Germinal center (tissue), 1 donor: ENCODE measurements at regions not wholly inside any gene's neighbourhood (a gene's known extent, or its start where the extent isn't known, plus 50 kb on each side); places are given as distances from the start of the nearest gene placed in this dataset.
"Not testable (repeated sequence)": the region's sequence is repeated elsewhere in the genome, so short reads cannot be mapped to it uniquely, and the experiment has no call there.

Experiments
- DNase-seq: peaks from one replicate; pipeline ENCODE4 v3.0.0; 2012; ENCODE audit warnings: mixed read lengths, low spot score

DNA sequence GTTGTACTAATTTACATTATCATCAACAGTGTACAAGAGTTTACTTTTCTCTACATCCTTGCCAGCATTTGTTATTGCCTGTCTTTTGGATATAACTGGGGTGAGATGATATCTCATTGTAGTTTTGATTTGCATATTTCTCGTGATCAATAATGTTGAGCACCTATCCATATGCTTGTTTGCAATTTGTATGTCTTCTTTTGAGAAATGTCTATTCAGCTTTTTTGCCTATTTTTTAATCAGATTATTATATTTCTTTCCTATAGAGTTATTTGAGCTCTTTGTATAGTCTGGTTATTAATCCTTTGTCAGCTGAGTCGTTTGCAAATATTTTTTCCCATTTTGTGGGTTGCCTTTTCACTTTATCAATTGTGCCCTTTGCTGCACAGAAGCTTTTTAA, 540.8 kb upstream of the SGO1 start:
- no peak for DNase-seq

DNA sequence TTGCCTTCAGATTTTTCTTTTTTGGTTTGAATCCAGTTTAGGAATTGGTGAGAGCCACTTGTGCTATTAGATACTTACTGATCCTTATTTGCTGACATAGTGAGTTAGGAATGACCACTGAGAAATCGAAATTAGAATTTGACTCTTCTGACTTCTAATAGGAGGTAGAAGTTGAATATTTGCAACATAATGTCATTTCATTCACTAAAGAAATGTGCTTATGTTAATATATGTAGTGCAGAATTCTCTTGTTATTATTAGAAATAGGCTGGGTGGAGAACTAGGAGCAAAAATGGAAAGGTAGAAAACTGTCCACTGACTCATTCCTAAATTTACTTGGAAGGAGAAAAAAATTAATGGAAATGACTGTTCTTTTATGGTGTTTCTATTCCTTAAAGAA, 538.2 kb upstream of the SGO1 start:
- no peak for DNase-seq

DNA sequence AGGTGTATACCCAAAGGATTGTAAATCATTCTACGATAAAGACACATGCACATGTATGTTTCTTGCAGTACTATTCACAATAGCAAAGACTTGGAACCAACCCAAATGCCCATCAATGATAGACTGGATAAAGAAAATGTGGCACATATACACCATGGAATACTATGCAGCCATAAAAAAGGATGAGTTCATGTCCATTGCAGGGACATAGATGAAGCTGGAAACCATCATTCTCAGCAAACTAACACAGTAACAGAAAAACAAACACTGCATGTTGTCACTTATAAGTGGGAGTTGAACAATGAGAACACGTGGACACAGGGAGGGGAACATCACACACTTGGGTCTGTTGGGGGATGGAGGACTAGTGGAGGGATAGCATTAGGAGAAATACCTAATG, 530.4 kb upstream of the SGO1 start:
- not testable (repeated sequence) for DNase-seq

DNA sequence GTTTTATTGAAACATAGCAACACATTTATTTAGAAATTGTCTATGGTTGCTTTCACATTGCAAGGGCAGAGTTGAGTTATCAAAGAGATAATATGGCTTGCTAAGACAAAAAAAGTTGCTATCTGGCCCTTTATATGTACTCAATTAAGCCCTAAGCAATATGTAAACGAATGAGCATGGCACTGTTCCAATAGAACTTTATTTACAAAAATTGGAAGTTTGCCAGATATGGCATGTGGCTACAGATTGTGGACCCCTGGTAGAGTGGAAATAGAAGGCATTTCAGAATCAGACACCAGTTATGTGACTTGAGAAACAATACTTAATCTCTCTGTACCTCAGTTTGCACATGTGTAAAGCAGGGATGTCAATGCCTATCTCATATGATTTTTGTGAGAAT, 515.6 kb upstream of the SGO1 start:
- DNase-seq: no peak

DNA sequence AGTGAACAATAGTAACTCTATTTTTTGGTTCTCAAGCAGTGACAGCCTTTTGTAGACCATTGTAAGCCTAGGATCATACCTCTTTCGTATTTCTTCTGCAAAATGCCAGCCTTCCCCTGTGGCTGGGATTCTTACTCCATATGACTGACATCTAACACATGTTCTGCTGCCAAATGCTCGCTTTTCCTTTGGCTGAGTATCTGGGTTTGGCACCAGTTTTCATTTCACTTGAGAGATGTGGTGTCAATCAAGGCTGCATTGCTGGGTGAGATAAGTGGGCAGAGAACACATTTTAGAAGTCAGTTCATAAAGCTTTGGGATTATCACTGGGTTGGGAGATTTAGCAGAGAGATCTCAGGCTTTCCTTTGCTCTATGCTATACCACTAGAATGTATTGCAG, 514.7 kb upstream of the SGO1 start:
- no peak for DNase-seq

DNA sequence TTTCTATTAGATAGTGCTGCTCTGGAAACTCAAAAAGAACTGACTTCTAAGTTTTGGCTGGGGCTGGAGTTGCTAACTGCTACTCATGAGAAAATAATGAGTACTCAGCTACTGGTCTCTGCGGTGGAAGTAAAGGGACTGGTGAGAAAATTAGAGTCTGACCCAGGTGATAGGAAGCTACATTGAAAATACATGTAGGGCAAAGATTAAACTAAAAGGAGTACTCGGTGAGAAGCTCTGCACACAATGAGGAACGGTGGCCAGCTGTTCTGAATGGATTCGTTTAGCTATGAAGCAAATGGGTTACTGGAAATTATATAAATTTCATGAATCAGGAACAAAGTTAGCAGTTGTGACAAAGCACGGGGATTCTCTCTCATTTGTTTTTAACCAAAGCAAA, 512.9 kb upstream of the SGO1 start:
- DNase-seq: no peak

DNA sequence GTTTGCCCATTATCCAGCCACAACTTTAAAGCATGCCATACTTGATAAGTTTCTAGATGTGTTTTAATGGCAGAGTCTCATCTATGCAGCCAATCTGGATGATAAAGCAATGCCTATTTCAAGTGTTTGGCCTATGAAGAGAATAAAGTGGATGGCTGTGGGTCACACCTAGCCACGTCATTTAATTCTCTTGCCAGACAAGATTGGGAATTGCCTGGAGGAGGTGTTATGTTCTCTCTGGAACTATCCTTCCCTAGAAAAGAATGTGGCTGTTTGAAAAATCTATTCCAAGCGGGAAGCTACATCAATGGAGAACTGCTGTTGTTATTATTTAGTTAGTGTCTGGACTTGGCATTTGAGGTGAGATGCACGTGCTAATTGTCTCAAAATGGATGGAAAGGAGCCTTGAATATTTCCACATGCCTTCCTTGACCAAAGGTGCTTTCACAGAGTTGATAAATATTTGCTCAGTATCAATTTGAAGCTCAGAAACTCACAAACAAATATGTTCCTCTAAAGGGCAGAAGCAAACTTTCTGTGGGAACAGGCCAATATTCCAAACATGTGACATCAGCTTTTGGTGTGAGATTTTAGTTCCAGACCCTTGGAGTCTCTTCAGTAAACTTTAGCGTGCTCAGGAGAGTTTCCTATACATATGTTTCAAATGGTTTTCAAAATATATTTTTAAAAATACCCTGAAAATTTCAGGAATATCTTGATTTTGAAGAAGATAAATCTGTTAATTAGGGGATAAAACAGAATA, 510.6 kb upstream of the SGO1 start:
- no peak for DNase-seq

DNA sequence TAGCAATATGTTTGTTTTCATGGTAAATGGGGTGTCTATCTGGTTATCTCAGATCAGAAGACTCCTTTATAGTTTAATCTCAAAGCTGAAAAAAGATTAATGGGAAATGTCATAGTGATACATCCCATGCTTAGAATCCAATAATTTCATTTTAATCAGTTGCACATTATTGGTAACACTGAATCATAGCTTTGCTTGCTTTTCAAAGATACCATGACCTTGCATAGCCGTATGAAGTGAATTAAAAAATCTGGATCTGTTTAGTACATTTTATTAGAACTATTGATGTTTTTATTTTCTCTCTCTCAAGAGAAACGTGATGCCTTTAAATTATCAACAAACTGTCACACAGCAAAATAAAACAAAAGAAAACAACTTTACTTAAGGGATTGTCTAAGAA, 506.7 kb upstream of the SGO1 start:
- no peak for DNase-seq

DNA sequence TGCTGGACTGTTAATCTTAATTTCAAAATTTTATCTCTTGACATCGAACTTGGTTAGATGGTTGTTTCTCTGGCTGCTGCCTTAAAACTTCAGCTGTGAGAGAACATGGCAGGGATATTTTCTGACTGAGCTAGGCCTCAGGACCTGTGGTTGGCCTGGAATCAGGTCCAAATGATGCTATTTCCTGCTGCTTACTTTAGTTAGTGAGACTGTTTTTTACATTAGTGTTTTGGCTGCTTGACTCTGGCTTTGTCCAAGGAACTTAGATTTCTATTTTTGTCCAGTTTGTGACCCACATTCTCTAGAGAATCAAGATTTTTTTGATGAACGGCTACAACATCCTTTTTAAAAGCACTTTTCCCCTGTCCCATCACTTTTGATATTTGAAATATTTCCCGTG, 497.9 kb upstream of the SGO1 start:
- DNase-seq: no peak

DNA sequence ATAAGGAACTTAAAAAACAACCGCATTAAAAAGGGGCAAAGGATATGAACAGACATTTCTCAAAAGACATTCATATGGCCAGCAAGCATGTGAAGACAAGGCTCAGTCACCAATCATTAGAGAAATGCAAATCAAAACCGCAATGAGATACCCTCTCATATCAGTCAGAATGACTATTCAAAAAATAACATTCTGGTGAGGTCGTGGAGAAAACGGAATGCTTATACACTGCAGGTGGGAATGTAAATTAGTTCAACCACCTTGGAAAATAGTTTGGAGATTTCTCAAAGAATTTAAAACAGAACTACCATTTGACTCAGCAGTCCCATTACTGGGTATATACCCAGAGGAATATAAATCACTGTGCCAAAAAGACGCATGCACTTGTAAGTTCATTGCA, 496.6 kb upstream of the SGO1 start:
- no peak for DNase-seq

DNA sequence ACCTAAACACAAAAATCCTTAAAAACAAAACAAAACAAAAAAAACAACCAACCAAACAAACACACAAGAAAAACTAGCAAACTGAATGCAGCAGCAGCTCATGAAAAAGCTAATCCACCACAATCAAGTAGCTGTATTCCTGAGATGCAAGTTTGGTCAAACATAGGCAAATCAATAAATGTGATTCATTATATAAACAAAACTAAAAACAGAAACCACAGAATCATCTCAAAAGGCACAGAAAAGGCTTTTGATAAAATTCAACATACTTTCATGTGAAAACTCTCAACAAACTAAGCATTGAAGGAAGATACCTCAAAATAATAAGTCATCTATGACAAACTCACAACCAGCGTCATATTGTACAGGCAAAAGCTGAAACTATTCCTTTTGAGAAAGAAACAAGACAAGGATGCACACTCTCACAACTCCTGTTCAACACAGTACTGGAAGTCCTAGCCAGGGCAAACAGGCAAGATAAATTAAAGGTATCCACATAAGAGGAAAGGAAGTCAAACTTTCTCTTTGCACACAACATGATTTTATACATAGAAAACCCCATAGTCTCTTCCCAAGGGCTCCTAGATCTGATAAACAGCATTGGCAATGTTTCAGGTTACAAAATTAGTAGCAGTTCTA, 495.1 kb upstream of the SGO1 start:
- no peak for DNase-seq

DNA sequence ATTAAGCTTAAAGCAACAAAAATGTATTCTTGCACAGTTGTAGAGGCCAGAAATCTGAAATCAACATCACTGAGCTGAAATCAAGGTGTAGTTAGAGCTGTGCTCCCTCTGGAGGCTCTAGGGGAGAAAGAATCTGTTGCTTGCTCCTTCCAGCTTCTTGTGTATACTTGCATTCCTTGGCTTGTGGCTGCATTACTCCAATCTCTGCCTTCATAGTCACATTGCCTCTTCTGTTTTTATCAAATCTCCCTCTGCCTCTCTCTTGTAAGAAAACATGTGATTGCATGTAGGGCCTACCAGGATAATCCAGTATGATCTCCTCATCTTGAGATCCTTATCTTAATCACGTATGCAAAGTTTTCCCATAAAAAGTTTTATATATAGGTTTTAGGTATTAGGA, 487.9 kb upstream of the SGO1 start:
- no peak for DNase-seq

DNA sequence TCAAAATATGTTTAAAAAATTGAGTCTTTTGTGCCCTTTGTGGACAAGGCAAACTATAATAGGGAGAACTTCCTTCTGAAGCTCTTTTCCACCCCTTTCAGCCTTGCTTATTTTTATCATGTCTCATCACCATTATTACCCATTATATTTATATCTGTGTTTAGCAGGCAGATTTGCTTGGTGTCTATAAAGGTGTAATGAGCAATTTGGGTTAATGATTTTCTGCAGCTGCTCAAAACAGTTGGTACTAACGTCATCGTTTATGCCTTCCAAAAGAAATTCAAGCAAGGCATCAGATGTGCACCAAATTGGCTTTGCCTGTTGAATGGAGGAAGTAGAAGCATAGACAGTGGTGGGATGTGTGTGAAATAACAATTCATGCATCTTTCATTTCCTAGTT, 483.7 kb upstream of the SGO1 start:
- no peak for DNase-seq

DNA sequence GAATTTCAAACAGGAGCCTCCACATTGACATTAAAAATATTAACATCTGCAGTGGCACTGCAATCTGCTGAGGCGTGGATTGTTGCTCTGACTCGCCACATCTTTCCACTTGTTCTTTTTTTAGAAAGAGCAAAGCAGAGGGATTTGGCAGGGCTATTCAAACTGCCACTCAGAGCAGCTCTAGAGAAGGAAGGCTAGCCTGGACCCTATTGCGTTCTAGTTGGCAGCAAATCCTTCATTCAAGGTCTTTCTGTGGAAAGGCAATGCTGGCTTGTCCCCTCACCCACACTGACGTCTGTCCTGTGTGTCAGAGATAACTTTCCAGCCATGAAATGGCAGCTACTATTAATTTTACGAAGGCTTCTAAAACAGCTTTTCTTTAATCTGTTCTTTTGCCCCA, 483.2 kb upstream of the SGO1 start:
- no peak for DNase-seq

DNA sequence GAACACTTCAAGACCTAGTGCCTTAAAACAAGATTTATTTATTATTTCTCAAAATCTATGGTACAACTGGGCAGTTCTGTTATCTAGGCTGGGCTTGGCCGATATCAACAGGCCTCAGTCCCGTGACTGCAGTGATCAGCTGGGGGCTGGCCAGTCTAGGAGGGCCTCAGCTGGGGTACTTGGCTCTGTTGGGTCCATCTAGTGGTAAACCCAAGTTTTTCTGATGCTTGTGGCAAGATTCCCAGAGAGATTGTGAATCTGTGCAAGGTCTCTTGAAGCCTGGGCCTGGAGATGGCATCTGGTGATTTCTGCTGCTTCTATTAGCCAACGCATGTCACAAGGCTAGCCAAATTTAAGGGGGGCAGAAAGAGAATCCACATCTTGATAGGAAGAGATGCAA, 482.4 kb upstream of the SGO1 start:
- DNase-seq: no peak

DNA sequence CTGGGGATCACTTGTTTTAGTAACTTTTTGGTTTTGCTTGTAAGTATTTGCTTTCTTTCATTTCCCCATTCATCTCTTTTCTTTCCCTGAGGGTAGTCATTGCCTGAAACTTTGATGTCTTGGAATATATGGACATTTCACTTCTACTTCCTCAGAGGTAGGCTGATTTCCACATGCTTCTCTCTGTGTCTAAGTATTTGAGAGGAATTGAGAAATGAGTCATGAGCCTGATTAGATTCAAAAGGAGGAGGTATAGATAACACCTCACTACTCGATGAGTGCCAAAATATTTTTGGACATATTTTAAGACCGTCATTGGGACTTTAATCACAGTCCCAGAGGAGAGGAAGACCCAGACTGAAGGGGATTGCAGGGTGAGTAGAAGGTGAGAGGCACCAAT, 480.1 kb upstream of the SGO1 start:
- no peak for DNase-seq

DNA sequence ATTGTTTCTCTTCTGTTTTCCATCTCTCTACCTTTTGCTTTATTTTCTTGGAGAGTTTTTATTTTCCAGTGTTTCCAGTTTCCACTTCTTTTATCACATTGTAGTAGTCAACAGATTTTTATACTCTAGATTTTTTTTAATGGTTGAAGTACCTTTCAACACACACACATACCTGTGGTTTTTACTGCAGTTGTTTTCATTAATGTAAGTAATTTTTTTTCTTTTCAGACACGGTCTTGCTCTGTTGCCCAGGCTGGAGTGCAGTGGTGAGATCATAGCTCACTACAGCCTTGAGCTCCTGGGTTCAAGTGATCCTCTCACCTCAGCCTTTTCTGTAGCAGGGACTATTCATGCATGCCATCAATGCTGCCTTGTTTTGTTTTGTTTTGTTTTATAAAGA, 472.5 kb upstream of the SGO1 start:
- DNase-seq: no peak

DNA sequence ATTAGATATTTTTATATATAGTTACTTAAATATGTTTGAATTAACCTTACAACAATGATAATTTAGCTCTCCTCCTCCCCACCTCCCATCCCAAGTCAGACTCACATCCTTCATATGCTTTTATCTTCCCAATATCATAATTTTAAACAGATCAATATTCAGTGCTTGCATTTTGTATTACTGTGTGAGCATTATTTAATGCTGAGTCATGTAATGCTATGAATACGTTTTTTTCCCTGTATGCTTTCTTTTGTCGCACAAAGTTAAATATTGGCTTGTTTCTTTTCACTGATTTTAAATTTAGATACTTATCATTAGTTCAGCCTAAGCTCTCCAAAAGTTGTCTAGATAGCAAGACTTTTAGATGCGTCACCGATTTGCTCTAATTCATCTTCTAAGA, 471.6 kb upstream of the SGO1 start:
- DNase-seq: no peak

DNA sequence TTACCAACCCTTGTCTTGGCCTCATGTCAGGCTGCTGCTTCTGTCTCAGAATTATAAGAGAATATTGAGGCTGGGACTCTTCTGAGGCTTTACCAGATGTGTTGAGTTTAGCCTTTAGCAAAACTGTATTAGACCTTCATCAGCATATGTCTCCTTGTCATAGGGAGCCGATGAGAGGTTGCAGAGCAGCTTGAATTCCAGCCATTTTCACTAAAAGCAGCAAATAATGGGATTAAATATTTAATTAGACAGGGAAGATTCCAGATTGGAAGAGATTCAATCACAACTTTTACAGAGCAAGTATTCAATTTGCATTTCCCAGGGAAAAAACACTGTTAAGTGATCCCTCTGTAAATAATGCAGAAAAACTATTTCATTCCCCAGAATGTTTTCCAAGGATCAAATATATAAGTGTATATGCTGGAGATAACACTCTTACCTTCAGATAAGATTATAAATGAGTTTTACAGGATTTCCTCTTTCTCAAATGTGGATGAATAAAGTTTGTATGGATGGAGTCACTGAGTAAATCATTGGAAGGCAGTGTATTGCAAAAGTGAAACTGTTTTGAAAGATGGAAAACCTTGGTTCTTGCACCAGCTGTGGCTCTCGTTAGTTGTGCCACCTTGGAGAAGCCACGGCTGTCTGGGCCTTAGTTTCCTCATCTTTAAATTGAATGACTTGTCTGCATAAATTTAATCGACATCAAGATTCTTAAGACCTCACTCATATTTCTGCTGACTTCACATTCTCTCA, 466.4 kb upstream of the SGO1 start:
- no peak for DNase-seq

DNA sequence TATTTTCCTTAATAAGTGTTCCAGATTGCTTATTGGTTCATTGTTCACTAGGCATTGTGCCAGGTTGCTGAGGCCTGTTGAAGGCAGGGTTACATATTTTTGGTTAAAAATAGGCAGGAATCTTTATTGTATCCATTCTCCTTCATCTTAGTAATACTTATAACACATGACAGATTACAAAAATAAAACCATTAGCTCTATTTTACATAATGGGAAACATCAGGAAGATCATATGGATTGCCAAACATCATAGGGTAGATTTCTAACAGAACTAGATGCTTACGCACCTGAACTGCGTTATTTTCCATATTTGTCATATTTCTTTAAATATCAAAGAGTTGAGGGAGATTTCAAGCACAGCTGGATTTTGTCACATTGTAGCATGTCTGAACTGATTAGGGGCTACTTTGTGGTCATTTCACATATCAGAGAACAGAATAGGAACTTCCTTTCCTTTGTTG, 462.9 kb upstream of the SGO1 start:
- DNase-seq: no peak

DNA sequence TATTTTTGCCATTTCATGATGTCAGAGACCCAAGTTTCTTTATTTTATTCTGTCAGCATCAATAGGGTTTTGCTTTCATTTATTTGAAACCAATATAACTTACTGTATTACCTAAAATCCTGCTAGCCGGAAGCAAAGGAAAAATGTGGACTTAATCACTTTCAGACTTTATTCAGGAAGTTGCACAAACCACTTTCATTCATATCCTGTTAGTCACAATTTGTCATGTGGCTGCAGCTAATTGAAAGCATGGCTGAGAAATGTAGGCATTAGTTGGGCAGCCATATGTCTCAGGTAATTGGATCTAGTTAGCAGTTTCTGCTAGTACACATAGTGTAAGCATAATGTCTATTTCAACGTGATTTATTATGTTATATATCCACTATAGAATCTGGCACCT, 462.3 kb upstream of the SGO1 start:
- DNase-seq: no peak

DNA sequence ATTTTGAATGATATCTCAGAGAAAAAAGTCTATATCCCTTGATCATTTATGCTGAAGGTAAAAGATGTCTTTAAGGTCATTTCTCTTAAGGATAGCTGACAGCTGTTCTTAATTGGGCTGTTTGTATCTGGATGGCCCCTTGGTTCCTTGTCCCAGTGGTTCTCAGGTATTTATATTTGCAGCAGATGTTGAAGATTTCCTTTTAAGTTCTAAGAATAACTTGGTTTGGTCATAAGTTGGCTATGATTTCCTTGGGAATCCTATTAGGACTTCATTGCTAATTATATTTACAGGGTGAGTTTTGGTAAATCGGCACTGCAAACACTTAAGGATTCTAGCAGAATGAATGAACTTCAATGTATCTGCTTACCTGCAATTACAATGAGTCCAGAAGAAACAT, 460.4 kb upstream of the SGO1 start:
- DNase-seq: no peak

DNA sequence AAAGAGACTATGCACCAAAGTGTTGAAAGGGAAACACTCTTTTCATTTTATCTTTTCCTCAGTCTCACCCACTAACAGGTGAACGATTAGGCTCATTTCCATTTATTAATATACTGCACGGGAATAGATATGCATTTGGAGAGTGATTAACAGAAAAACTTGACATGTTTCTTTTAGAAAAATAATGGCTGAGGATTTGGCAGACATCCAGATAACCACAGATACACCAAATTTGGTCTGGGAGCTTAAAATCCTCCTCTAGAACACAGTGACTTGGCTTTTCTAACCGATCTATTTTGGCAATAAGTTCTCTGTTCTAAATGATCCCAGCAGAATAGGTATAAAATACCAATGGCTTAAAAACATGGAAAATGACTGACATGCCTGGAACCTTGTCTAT, 459.3 kb upstream of the SGO1 start:
- no peak for DNase-seq
